Heart left ventricle (tissue), 13 donors: ENCODE measurements at regions not wholly inside any gene's neighbourhood (a gene's known extent, or its start where the extent isn't known, plus 50 kb on each side); places are given as distances from the start of the nearest gene placed in this dataset.

Experiments
- CTCF ChIP-seq, 12 donors: fragments of 200-600 bp; sonication (generic) in 4 of 12; IDR thresholded peaks; one replicate each; pipeline versions ENCODE4 v1.5.0 to v1.8.0; 2018 to 2022; ENCODE audit warnings: antibody characterized with exemption in 12 of 12, mild to moderate bottlenecking in 5 of 12
- POLR2A ChIP-seq, 2 donors: fragments of 450-650 bp; IDR thresholded peaks; one replicate each; pipeline ENCODE4 v1.6.1; 2017; ENCODE audit warnings: antibody characterized with exemption in 2 of 2, mild to moderate bottlenecking in 2 of 2, moderate library complexity in 2 of 2
- donor health status: ischemic (EF 13 %, LVEDD 7.1; RV severe dilation, severe dysfunction).
- donor health status: DM: no; HTN: yes; CAD: no.
- donor health status: DM: no; HTN: no; CAD: no.
- donor health status: ischemic (EF 25% LVEDD 6.9; RV normal size, moderate dysfunction).
- donor health status: ischemic (EF 25% LVEDD 5.7; RV mildly dilated, moderate dysfunction).
- donor health status: ischemic (EF 35%, LVEDD 5.7; RV mildly dilated, moderate dysfunction).
- donor health status: nonischemic (EF 11% LVEDD 7.7; RV severe dilation, severe dysfunction).
- donor health status: DM: yes; HTN: yes; CAD: no.
- donor health status: PGD.
- donor health status: ischemic (EF 29% LVEDD 5.4; RV normal size, mild dysfunction).
- donor health status: nonischemic (EF 23%, LVEDD 6.1; RV moderate dilation, normal function).

GRCh38 chr11:122592641-122593040 lies 62.9 kb upstream of the UBASH3B start:
- TF ChIP-seq CTCF (IDR thresholded peaks at IDR 0.05): no peak
- no peak for TF ChIP-seq POLR2A (IDR thresholded peaks at IDR 0.05)
